GM18519 (cell line): ENCODE measurements at regions not wholly inside any gene's neighbourhood (a gene's known extent, or its start where the extent isn't known, plus 50 kb on each side); places are given as distances from the start of the nearest gene placed in this dataset.

Experiments used
- ATAC-seq: cut with Tn5 transposase; IDR thresholded peaks from one replicate; pipeline ENCODE4 v1.9.1; 2021; ENCODE audit warnings: mild to moderate bottlenecking, moderate library complexity; ENCODE audit not compliant: unreplicated experiment, low FRiP score

DNA sequence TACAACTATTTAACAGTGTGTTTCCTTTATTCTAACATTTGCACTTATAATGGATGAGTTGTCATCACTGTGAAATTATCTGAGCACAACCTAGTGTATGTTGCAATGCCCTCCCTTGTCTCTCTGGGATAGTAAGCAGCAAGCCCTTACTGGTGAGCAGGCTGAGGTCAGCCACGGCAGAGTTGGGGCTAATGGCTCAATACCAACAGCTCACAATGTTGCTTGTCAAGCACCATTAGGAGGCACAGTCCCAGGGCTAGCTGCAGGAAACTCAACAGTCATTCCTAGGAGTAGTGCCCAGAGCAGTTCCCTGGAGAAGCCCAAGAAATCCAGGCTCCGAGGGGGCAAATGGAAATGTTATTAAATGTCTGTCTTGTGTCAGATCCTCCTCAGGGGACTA lies 858.4 kb downstream of the GRID1 start:
- ATAC-seq, result no peak

- ATAC-seq, result no peak
Observed at GRCh38 chr10:85510682-85511081, 855.9 kb downstream of the GRID1 start.

DNA sequence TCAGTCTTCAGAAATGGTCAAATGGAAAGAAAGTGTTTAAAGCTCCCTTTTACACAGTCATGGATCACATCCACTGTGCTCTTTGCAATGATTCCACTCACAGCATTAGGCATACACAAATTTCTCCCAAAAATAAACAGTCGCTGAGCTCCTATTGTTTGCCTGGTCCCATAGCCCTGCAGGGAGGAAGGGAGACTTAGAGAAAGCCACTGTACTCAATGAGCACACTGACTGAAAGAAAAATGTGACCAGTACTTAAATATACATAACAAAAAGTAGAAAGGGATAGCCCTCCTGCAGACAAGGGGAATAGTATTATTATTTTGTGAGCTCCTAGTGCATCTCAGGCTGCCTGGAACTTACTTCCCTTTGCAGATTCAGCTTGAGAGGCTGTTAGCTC lies 853.2 kb downstream of the GRID1 start:
- ATAC-seq, result no peak

- ATAC-seq, result no peak
Observed at GRCh38 chr10:85515316-85515715, 851.3 kb downstream of the GRID1 start.

DNA sequence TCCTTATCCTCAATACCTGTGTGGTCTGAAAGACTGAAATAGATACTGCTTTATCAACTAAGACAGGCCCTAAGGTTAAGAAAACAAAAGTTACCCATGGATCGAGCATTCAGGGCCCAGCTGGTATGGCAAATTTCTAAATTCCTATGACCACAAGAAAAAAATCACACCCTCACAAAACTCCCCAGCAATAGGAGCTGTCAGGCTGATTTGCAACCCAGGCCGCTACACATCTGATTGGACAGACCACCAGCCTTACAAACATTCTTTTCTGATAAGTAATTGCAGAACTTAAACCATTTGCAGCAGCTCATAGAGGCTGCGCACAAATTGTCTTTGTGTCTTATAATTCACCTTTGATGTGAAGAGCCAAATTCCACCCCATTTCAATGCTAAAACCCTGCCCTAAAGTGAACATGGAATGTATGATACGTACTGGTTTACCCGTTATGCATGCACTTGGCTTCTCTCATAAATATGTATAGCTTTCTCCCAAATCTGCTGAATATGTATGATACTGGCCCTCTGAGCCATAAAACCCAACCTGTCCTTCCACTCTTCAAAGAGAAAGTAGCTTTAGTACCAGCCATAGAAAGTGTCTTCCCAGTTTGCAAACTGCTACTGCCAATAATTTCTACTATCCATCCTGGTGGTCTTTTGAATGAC lies 842.5 kb downstream of the GRID1 start:
- ATAC-seq, result no peak

GRCh38 chr10:85527616-85528317 lies 838.8 kb downstream of the GRID1 start:
- no peak for ATAC-seq

- no peak for ATAC-seq
Observed at GRCh38 chr10:85528318-85528652, 838.3 kb downstream of the GRID1 start.

- ATAC-seq, result no peak
Observed at GRCh38 chr10:85531706-85532105, 834.9 kb downstream of the GRID1 start.

DNA sequence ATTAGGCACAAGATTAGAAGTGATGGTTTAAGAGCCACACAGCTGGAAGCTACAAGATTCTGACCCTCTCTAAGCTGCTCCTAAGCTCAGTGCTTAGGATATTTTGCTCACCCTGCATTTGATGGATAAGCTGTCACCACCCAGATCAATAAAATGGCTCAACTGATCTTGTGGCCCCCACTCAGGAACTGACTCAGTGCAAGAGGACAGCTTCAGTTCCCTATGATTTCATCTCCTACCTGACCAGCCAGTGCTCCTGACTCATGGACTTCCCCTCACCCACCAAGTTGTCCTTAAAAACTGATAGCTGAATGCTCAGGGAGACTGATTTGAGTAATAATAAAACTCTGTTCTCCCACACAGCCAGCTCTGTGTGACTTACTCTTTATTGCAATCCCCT lies 833.8 kb downstream of the GRID1 start:
- no peak for ATAC-seq

DNA sequence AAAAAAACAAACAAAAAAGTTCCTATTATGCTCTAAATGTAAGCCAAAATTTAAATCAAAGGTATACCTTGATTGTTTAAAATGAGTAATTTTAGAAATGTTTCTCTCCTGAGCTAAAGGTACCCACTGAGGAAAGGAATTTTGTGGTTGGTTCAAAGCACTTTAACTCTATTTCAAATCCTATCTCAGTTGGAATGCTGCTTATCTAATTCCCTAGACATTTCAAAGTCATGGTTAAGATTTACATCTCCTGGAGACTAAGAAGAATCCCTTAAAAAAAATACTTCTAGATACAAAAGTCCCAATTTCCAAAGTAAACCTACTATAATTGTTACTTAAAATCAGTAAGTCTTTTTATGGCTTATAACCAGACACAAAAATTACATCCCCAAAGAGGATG lies 830.7 kb downstream of the GRID1 start:
- no peak for ATAC-seq

GRCh38 chr10:85537561-85537960 lies 829.0 kb downstream of the GRID1 start:
- no peak for ATAC-seq

DNA sequence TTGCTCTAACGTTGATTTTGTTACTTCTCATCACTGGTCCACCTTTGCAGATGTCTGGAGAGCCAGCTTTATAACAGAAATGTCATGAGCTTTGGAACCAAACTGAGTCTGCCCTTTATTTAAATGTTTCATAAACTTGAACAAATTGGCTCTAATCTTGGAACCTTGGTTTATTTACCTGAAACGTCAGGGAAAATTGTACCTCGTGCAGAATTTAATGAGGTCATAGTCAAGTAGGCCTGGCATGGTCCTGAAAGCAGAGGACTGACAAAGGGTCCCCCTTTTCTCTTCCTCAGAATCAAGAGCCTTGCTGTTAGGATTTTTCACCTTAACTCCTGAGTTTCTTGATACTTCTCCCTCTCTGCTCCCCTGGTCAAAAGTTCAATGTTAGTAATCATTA lies 828.0 kb downstream of the GRID1 start:
- no peak for ATAC-seq

DNA sequence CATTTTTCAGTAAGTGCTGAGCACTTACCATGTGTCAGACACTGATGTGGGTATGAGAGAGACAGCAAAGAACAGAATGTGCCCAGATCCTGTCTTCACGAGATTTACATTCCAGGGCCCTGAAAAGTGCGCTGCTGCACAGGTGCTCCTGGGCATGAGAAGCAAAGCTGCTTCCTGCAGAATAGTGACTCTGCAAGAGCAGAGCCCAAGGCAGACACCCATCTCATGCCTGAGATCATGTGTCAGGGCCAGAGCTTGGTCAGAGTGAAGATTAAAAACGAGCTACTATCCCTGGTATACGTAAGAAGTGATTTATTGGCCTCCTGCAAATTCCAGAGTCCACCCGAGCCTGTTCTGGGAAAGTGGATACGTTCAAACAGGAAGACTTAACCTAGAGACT lies 824.4 kb downstream of the GRID1 start:
- ATAC-seq, result no peak

- no peak for ATAC-seq
Observed at GRCh38 chr10:85542936-85543730, 823.5 kb downstream of the GRID1 start.

DNA sequence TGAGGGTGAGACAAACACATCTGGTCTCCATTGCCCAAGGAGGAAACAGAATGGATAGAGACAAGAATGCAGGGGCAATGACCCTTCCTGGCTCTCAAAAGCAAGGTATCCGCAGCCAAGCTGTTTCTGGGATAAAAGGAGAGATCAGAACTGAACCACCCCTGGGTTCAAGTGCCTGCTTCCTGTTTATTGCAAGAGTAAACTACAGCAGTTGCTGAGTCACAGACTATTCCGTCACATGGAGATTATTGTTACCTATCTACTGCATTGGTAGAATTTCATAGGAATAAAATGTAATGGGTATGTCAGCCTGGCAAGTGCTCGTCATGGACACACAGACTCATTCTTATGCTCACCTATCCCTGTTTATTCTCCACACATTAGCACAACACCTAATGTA lies 821.6 kb downstream of the GRID1 start:
- no peak for ATAC-seq

GRCh38 chr10:85545874-85546273 lies 820.7 kb downstream of the GRID1 start:
- no peak for ATAC-seq

DNA sequence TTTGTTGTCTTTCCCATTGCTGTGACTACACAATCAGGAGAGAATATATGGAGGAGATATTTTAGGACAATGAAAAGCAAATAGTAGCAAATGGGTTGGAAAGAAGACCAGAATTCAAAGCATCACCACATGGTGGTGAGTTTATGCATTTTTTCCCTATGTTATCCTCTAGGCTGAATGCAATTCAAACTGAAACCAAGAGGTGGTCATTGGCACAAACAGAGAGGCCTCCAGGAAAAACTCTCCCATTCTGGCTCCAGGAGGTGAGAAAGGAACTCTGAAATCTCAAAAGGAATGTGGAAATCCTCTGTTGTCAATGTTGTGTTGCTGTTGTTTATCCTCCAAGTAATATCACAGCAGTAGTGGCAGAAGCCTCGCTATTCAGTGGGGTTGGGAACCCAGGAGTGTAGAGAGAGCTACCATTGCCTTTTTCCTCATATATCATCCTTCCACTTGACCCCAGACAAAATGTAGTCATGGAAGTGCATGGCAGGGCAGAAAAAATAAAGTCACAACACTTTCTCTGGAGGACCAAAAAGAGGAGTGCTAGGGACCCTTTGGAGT lies 819.1 kb downstream of the GRID1 start:
- no peak for ATAC-seq

- ATAC-seq, result peak; percentile 92
Observed at GRCh38 chr10:85548034-85548433, 818.6 kb downstream of the GRID1 start.
